ENCODE measurements at regions not wholly inside any gene's neighbourhood (a gene's known extent, or its start where the extent isn't known, plus 50 kb on each side); places are given as distances from the start of the nearest gene placed in this dataset.

DNA sequence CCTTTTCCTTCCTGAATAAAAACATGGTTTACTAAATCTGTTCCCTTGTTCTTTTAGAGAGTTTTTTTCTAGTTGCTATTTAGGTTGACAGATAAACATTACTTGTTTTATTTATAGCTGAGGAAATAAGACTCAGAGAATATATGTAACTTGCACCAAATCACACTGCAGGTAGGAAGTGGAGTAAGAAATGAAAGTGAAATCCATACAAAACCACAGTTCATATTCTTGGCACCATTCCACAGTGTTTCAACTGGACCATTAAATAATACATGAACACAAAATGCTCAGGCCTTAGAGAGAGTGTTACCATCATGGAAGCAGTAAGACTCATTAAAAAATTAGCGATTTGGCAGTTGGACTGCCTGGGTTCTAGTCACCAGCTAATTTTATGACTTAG, 326.9 kb upstream of the SLIT2 start:
- no peaks in the 10 kb centered on the region for H3K36me3 ChIP-seq
- TF ChIP-seq POLR2AphosphoS5 (IDR thresholded peaks at IDR 0.05) = no peak
- no peak for TF ChIP-seq POLR2A (IDR thresholded peaks at IDR 0.05)
- TF ChIP-seq, protein P1, sequence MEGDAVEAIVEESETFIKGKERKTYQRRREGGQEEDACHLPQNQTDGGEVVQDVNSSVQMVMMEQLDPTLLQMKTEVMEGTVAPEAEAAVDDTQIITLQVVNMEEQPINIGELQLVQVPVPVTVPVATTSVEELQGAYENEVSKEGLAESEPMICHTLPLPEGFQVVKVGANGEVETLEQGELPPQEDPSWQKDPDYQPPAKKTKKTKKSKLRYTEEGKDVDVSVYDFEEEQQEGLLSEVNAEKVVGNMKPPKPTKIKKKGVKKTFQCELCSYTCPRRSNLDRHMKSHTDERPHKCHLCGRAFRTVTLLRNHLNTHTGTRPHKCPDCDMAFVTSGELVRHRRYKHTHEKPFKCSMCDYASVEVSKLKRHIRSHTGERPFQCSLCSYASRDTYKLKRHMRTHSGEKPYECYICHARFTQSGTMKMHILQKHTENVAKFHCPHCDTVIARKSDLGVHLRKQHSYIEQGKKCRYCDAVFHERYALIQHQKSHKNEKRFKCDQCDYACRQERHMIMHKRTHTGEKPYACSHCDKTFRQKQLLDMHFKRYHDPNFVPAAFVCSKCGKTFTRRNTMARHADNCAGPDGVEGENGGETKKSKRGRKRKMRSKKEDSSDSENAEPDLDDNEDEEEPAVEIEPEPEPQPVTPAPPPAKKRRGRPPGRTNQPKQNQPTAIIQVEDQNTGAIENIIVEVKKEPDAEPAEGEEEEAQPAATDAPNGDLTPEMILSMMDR (IDR thresholded peaks at IDR 0.05) = no peak
- ATAC-seq (ENCODE audit: low FRiP score in 2 of 2) (no peak), DNase-seq (no peak)
- H3K4me3 ChIP-seq = no peak overlapping the region
- H3K9me3 ChIP-seq = no peaks in the 10 kb centered on the region
- no peaks in the 10 kb centered on the region for H3K4me1 ChIP-seq
- 79 to 85% methylated on average over 1 of the region's 1 CpG for WGBS, 2 donors
- H3K27me3 ChIP-seq = no peaks in the 10 kb centered on the region
- no peak overlapping the region for H3K27ac ChIP-seq

GRCh38 chr4:19915276-19915675, 336.4 kb upstream of the SLIT2 start:
- H3K4me3 ChIP-seq = no peak overlapping the region
- H3K9me3 ChIP-seq = no peaks in the 10 kb centered on the region
- TF ChIP-seq POLR2A (IDR thresholded peaks at IDR 0.05) (no peak), POLR2AphosphoS5 (IDR thresholded peaks at IDR 0.05) (no peak), EP300 (IDR thresholded peaks at IDR 0.05) (no peak)
- TF ChIP-seq, protein P1 (IDR thresholded peaks at IDR 0.05) = no peak
- no peaks in the 10 kb centered on the region for H3K4me1 ChIP-seq
- no peak overlapping the region for H3K27ac ChIP-seq
- H3K36me3 ChIP-seq = no peaks in the 10 kb centered on the region
- DNase-seq (no peak), ATAC-seq (ENCODE audit: low FRiP score in 2 of 2) (no peak)
- WGBS, 2 donors = 89 to 90% methylated on average over 3 of the region's 3 CpGs
- no peaks in the 10 kb centered on the region for H3K27me3 ChIP-seq

DNA sequence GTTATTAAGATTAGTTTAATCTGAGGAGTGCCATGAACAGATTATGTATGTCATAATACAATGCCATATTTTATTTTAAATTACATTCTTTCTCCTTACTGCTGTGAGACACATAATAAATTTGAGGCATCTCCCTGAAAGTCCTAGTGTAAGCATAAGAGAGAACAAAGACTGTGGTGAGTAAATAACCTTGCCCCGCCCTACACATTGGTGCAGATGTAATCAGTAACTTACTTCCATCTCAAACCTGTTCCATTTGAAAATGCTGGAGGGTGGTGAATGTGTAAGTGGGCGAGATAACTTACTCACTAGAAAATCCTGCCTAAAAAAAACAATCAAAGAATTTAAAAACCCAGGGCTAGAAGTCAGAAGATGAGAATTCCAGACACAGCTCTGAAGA, 338.1 kb upstream of the SLIT2 start:
- Histone ChIP-seq H3K9me3 (no peaks in the 10 kb centered on the region), H3K4me1 (no peaks in the 10 kb centered on the region), H3K27me3 (no peaks in the 10 kb centered on the region), H3K36me3 (no peaks in the 10 kb centered on the region), H3K27ac (no peak overlapping the region), H3K4me3 (no peak overlapping the region)
- ATAC-seq (ENCODE audit: low FRiP score in 2 of 2) (no peak), DNase-seq (no peak)
- TF ChIP-seq EP300 (IDR thresholded peaks at IDR 0.05) (no peak), POLR2A (IDR thresholded peaks at IDR 0.05) (no peak), POLR2AphosphoS5 (IDR thresholded peaks at IDR 0.05) (no peak)
- TF ChIP-seq, protein P1 (IDR thresholded peaks at IDR 0.05) = no peak
- WGBS, 2 donors = 69 to 89% methylated on average over 2 of the region's 2 CpGs

DNA sequence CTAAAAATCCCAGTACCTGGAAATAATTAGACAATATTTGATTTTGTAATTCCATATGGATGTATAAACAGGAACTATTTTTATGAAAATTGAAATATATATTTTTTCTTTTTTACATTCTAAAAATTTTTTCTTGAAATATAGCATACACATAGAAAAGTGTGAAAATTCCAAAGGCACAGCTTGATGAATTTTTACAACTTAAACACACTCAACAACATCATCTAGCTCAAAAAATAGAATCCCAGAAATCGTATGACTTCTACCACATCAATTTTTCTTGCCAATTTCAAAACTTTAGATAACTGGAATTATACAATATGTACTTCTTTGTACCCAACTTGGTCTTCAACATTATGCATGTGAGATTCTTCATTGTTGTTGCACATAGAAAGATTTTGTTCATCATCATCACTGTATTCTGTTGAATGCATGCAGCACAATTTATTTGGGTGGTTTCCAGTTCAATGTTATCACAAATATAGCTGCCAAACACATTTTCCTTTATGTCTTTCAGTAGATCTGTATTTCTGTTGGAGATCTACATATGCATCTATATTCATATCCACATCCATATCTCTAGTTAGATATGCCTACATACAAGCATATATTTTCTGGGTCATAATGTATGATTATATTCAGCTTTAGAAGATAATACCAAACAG, 340.7 kb upstream of the SLIT2 start:
- DNase-seq (no peak), ATAC-seq (ENCODE audit: low FRiP score in 2 of 2) (no peak)
- no peaks in the 10 kb centered on the region for H3K36me3 ChIP-seq
- 76 to 81% methylated on average over 1 of the region's 1 CpG for WGBS, 2 donors
- H3K4me3 ChIP-seq = no peak overlapping the region
- H3K4me1 ChIP-seq = no peaks in the 10 kb centered on the region
- no peaks in the 10 kb centered on the region for H3K27me3 ChIP-seq
- H3K27ac ChIP-seq = no peak overlapping the region
- no peaks in the 10 kb centered on the region for H3K9me3 ChIP-seq
- TF ChIP-seq EP300 (IDR thresholded peaks at IDR 0.05) = no peak
- TF ChIP-seq, protein P1 (IDR thresholded peaks at IDR 0.05) = no peak
- no peak for TF ChIP-seq POLR2A (IDR thresholded peaks at IDR 0.05)

- H3K27ac ChIP-seq = no peak overlapping the region
- ATAC-seq (ENCODE audit: low FRiP score in 2 of 2) = no peak
- H3K27me3 ChIP-seq = no peaks in the 10 kb centered on the region
- 72 to 87% methylated on average over 3 of the region's 3 CpGs for WGBS, 2 donors
- no peaks in the 10 kb centered on the region for H3K9me3 ChIP-seq
- no peak overlapping the region for H3K4me3 ChIP-seq
- TF ChIP-seq, protein P1 (IDR thresholded peaks at IDR 0.05) = no peak
- TF ChIP-seq POLR2A (IDR thresholded peaks at IDR 0.05) (no peak), POLR2AphosphoS5 (IDR thresholded peaks at IDR 0.05) (no peak), EP300 (IDR thresholded peaks at IDR 0.05) (no peak)
- DNase-seq = no peak
- H3K36me3 ChIP-seq = no peaks in the 10 kb centered on the region
- H3K4me1 ChIP-seq = no peaks in the 10 kb centered on the region
Measured at GRCh38 chr4:19905024-19905423, 346.7 kb upstream of the SLIT2 start.
